Adrenal gland (tissue), 9 donors: ENCODE measurements at regions not wholly inside any gene's neighbourhood (a gene's known extent, or its start where the extent isn't known, plus 50 kb on each side); places are given as distances from the start of the nearest gene placed in this dataset.

Experiments
- DNase-seq, 7 donors: peaks; one replicate each; pipeline ENCODE4 v3.0.0-alpha.2; 2019 to 2020
- H3K27ac ChIP-seq, 5 donors: fragments of 200-600 bp; sonication (generic) in 4 of 5; 1 replicate in 3 of 5; 2 replicates in 2 of 5; pipeline versions ENCODE4 v1.5.1 to v1.8.0; 2016 to 2020; ENCODE audit warnings: mild to moderate bottlenecking in 1 of 5
- H3K27me3 ChIP-seq: fragments of 200-600 bp; 2 replicates; pipeline ENCODE4 v1.8.0; 2021
- H3K36me3 ChIP-seq, 2 donors: fragments of 200-600 bp; replicated peaks in 1 of 2; 1 replicate in 1 of 2; 2 replicates in 1 of 2; pipeline versions ENCODE4 v1.5.1 to v1.8.0; 2018 to 2022
- H3K4me1 ChIP-seq, 2 donors: fragments of 200-600 bp; replicated peaks in 1 of 2; 1 replicate in 1 of 2; 2 replicates in 1 of 2; pipeline versions ENCODE4 v1.5.1 to v1.8.0; 2018 to 2021
- H3K4me3 ChIP-seq, 4 donors: fragments of 200-600 bp; sonication (generic) in 3 of 4; one replicate each; pipeline ENCODE4 v1.5.1; 2016 to 2018
- H3K9me3 ChIP-seq, 3 donors: fragments of 200-600 bp; sonication (generic) in 1 of 3; replicated peaks in 1 of 3; 1 replicate in 2 of 3; 2 replicates in 1 of 3; pipeline versions ENCODE4 v1.5.1 to v1.8.0; 2016 to 2021
- POLR2A ChIP-seq, 2 donors: fragments of 450-650 bp; IDR thresholded peaks; one replicate each; pipeline ENCODE4 v1.6.1; 2017; ENCODE audit warnings: antibody characterized with exemption in 2 of 2, mild to moderate bottlenecking in 2 of 2, moderate library complexity in 1 of 2
- WGBS, 4 donors: extraction: QIAGEN DNeasy Blood & Tissue Kit in 2 of 4; methylation state at CpG; one replicate each; pipeline versions ENCODE4 v1.1.5 to v1.1.7; 2013 to 2017; 5-methylcytosine and 5-hydroxymethylcytosine counted together
- intact Hi-C, 2 donors: fragments of 100-400 bp; cut with DNase I; formaldehyde crosslinking; loops; one replicate each; pipeline versions ENCODE4 v1.14.1 to v1.15.0; 2022 to 2023
- TF ChIP-seq, protein P1 (sequence below), 6 experiments: fragments of 450-650 bp in 4 of 6; fragments of 200-600 bp in 2 of 6; sonication (generic) in 1 of 6; IDR thresholded peaks; 1 replicate in 5 of 6; 2 replicates in 1 of 6; pipeline versions ENCODE4 v1.5.1 to v1.8.0; 2016 to 2021; ENCODE audit warnings: antibody characterized with exemption in 6 of 6, mild to moderate bottlenecking in 2 of 6, moderate library complexity in 1 of 6
- donor health status: healthy with polysubstance abuse.
- donor health status: Bipolar disorder and iron deficiency.
- donor health status: DM: yes; HTN: yes; CAD: no.
- donor health status: DM: no; HTN: no; CAD: no.
- donor health status: DM: no; HTN: no; CAD: no.

DNA sequence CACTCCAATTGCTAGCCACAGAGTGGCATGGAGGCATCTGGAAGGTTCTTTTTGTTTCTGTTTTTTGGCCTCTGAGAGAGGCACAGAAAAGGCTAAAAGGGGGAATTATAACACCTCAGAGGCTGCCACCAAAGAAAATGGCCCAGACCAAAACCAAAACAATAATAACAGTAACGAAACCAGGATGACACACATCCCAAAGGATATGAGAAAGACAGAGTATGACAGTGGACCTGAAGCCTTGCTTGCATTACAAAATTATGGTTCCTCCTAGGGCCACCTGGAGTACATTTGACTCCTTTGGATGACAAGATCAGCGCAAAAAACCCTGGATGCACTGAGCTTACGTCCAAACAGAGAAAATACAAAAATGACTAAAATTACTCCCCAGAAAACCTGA is 152.7 kb downstream of the AEBP2 start:
- H3K9me3 ChIP-seq: no peaks in the 10 kb centered on the region
- no peak overlapping the region for H3K27ac ChIP-seq
- TF ChIP-seq POLR2A (IDR thresholded peaks at IDR 0.05): no peak
- TF ChIP-seq, protein P1, sequence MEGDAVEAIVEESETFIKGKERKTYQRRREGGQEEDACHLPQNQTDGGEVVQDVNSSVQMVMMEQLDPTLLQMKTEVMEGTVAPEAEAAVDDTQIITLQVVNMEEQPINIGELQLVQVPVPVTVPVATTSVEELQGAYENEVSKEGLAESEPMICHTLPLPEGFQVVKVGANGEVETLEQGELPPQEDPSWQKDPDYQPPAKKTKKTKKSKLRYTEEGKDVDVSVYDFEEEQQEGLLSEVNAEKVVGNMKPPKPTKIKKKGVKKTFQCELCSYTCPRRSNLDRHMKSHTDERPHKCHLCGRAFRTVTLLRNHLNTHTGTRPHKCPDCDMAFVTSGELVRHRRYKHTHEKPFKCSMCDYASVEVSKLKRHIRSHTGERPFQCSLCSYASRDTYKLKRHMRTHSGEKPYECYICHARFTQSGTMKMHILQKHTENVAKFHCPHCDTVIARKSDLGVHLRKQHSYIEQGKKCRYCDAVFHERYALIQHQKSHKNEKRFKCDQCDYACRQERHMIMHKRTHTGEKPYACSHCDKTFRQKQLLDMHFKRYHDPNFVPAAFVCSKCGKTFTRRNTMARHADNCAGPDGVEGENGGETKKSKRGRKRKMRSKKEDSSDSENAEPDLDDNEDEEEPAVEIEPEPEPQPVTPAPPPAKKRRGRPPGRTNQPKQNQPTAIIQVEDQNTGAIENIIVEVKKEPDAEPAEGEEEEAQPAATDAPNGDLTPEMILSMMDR (IDR thresholded peaks at IDR 0.05): no peak
- intact Hi-C loops: no loop called here
- H3K36me3 ChIP-seq: no peaks in the 10 kb centered on the region
- DNase-seq: no peak
- WGBS, 4 donors: 90 to 97% (median 94%) methylated on average over 3 of the region's 3 CpGs
- no peak overlapping the region for H3K4me3 ChIP-seq
- peaks cover 0 to 1% of the 10 kb centered on the region in 2 donors for H3K4me1 ChIP-seq
- no peaks in the 10 kb centered on the region for H3K27me3 ChIP-seq

DNA sequence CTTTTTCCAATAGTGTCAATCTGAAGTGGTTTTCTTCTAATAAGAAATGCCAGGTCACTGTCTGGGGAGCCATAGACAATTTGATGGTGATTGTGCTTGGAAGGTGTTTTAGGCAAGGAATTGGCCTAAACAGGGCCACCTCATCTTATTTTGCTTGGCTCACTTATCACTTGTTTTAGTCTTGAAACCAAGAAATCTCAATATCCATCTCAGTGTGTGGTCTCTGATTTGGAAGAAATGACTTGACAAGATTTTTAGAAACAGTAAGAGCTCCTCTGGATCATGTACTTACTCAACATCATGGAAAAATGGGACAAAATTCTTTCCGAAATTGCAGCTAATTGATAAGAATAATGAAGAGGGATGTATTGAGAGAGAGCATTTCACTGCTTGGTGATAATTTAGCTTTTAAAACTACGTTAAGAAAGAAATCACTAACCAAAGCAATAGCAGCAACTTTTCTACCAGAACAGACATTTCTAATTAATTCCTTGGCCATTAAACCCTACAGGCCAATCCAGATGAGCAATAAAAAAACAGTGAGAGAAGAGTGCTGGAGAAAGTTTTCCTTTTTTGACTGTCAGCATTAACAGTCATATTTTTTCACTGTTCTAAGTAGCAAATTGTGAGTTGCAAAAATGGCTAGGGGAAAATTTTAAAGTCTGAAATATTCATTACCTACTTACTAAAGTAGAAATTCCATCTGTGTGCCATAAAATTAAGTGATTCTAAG is 157.3 kb downstream of the AEBP2 start:
- 48 to 82% (median 63%) methylated on average over 2 of the region's 2 CpGs for WGBS, 4 donors
- Histone ChIP-seq H3K4me1 (no peaks in the 10 kb centered on the region), H3K36me3 (no peaks in the 10 kb centered on the region), H3K4me3 (no peak overlapping the region), H3K9me3 (no peaks in the 10 kb centered on the region), H3K27me3 (no peaks in the 10 kb centered on the region), H3K27ac (no peak overlapping the region)
- intact Hi-C loops: no loop called here
- DNase-seq: no peak
- no peak for TF ChIP-seq POLR2A (IDR thresholded peaks at IDR 0.05)
- TF ChIP-seq, protein P1 (IDR thresholded peaks at IDR 0.05): no peak

DNA sequence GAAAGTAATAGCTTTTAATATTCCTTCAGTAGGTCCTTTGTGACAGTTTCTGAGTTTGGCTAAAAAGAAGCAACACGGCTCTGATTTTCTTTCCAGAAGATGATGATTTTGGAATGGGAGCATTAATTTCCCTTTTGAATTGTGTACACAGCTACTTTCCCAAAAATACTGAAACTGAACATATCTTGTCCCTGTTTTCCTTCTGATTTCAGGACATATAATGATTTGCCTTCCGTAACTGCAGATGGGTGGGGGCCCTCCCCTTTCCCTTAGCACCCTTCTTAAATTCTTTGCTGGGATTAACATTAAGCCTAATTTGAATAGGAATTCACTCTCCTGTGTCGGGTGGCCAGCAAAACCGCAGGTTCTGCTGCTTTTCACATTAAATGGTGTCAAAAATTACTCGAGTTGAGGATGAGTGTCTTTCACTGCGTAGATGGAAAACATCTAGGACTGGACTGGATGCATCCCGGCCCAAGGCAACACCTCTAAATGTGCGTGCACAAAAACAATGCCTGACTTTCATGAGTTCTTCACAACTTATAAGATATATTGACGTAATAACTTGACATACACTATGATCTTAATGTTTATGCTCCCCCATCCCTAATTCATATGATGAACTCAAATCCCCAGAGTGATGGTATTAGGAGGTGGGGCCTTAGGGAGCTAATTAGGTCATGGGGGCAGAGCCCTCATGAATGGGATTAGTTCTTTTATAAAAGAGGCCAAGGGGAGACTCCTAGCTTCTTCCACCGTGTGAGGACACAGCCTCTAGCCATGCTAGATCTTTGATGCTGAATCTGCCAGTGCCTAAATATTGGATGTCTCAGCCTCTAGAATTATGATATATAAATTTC is 158.1 kb downstream of the AEBP2 start:
- TF ChIP-seq POLR2A (IDR thresholded peaks at IDR 0.05): no peak
- TF ChIP-seq, protein P1 (IDR thresholded peaks at IDR 0.05): no peak
- Histone ChIP-seq H3K4me1 (no peaks in the 10 kb centered on the region), H3K4me3 (no peak overlapping the region), H3K27me3 (no peaks in the 10 kb centered on the region), H3K9me3 (no peaks in the 10 kb centered on the region), H3K27ac (no peak overlapping the region), H3K36me3 (no peaks in the 10 kb centered on the region)
- intact Hi-C loops: no loop called here
- 74 to 84% (median 82%) methylated on average over 10 of the region's 10 CpGs for WGBS, 4 donors
- no peak for DNase-seq

DNA sequence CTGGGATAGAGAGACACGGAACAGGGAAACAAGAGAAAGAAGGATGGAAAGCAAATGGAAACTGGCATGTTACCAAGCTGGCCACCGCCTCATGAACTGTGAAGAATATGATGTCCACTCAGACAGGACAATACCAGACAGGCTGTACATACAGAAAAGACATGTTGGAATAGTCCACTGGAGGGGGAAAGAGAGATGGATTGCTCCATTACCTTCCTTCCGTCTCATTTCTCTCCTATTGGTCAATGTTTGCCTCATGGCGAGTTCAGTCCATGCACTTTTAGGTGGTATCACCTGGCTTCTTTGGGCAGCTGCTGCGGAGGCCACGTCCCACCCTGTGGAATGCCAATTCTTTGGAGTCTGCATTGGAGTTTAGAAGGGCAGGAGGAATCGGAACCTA is 166.4 kb downstream of the AEBP2 start:
- H3K4me1 ChIP-seq: no peaks in the 10 kb centered on the region
- TF ChIP-seq, protein P1 (IDR thresholded peaks at IDR 0.05): no peak
- no peak for TF ChIP-seq POLR2A (IDR thresholded peaks at IDR 0.05)
- no peak overlapping the region for H3K27ac ChIP-seq
- 95 to 97% (median 95%) methylated on average over 7 of the region's 7 CpGs for WGBS, 4 donors
- H3K9me3 ChIP-seq: no peaks in the 10 kb centered on the region
- intact Hi-C loops: no loop called here
- H3K36me3 ChIP-seq: no peaks in the 10 kb centered on the region
- H3K27me3 ChIP-seq: no peaks in the 10 kb centered on the region
- no peak for DNase-seq
- H3K4me3 ChIP-seq: no peak overlapping the region
